WERI-Rb-1 (cell line): ENCODE measurements at regions not wholly inside any gene's neighbourhood (a gene's known extent, or its start where the extent isn't known, plus 50 kb on each side); places are given as distances from the start of the nearest gene placed in this dataset.

Experiments used
- DNase-seq: peaks from one replicate; pipeline ENCODE4 v3.0.0-alpha.2; 2020
- H3K27ac ChIP-seq: fragments of 250-450 bp; sonication (Bioruptor Pico); 2 replicates; pipeline ENCODE4 v1.5.1; 2020; ENCODE audit warnings: mild to moderate bottlenecking, moderate library complexity
- H3K27me3 ChIP-seq: fragments of 250-450 bp; sonication (Bioruptor Pico); 2 replicates; pipeline ENCODE4 v1.5.1; 2021; ENCODE audit warnings: mild to moderate bottlenecking, low read depth, moderate library complexity; ENCODE audit not compliant: insufficient read depth, severe bottlenecking
- H3K36me3 ChIP-seq: fragments of 250-450 bp; sonication (Bioruptor Pico); 2 replicates; pipeline ENCODE4 v1.5.1; 2020; ENCODE audit warnings: mild to moderate bottlenecking, moderate library complexity
- H3K4me3 ChIP-seq: 2 replicates; pipeline ENCODE4 v1.5.1; 2011; ENCODE audit warnings: low read depth, mild to moderate bottlenecking, control low read depth, low read length
- H3K9me3 ChIP-seq: fragments of 250-450 bp; sonication (Bioruptor Pico); 2 replicates; pipeline ENCODE4 v1.5.1; 2021; ENCODE audit warnings: mild to moderate bottlenecking, moderate library complexity; ENCODE audit not compliant: severe bottlenecking
- CTCF ChIP-seq: IDR thresholded peaks from 2 replicates; pipeline ENCODE4 v1.5.1; 2011; ENCODE audit warnings: low read depth, mild to moderate bottlenecking, control low read depth, inconsistent platforms, low read length

GRCh38 chr17:33352526-33352925 is 59.4 kb upstream of the ASIC2 start:
- no peak overlapping the region for H3K27ac ChIP-seq
- no peak for TF ChIP-seq CTCF
- no peaks in the 10 kb centered on the region for H3K9me3 ChIP-seq
- DNase-seq: no peak
- no peaks in the 10 kb centered on the region for H3K27me3 ChIP-seq
- H3K4me3 ChIP-seq: no peak overlapping the region
- no peaks in the 10 kb centered on the region for H3K36me3 ChIP-seq

- H3K4me3 ChIP-seq: no peak overlapping the region
- H3K36me3 ChIP-seq: no peaks in the 10 kb centered on the region
- no peaks in the 10 kb centered on the region for H3K9me3 ChIP-seq
- no peak overlapping the region for H3K27ac ChIP-seq
- TF ChIP-seq CTCF: no peak
- H3K27me3 ChIP-seq: no peaks in the 10 kb centered on the region
- DNase-seq: no peak
Measured at GRCh38 chr17:33356266-33356665, 63.2 kb upstream of the ASIC2 start.

- no peaks in the 10 kb centered on the region for H3K36me3 ChIP-seq
- H3K9me3 ChIP-seq: no peaks in the 10 kb centered on the region
- DNase-seq: no peak
- no peak for TF ChIP-seq CTCF
- H3K27me3 ChIP-seq: no peaks in the 10 kb centered on the region
- H3K4me3 ChIP-seq: no peak overlapping the region
- H3K27ac ChIP-seq: no peak overlapping the region
Measured at GRCh38 chr17:33363475-33363874, 70.4 kb upstream of the ASIC2 start.

- no peak for DNase-seq
- H3K9me3 ChIP-seq: no peaks in the 10 kb centered on the region
- H3K27me3 ChIP-seq: no peaks in the 10 kb centered on the region
- no peak overlapping the region for H3K4me3 ChIP-seq
- H3K27ac ChIP-seq: no peak overlapping the region
- H3K36me3 ChIP-seq: no peaks in the 10 kb centered on the region
- TF ChIP-seq CTCF: no peak
Measured at GRCh38 chr17:33366960-33367359, 73.9 kb upstream of the ASIC2 start.

- Histone ChIP-seq H3K4me3 (no peak overlapping the region), H3K27me3 (no peaks in the 10 kb centered on the region), H3K9me3 (no peaks in the 10 kb centered on the region), H3K36me3 (no peaks in the 10 kb centered on the region), H3K27ac (no peak overlapping the region)
- DNase-seq: no peak
- TF ChIP-seq CTCF: no peak
Measured at GRCh38 chr17:33369149-33369548, 76.1 kb upstream of the ASIC2 start.

GRCh38 chr17:33369876-33370275 is 76.8 kb upstream of the ASIC2 start:
- Histone ChIP-seq H3K36me3 (no peaks in the 10 kb centered on the region), H3K27me3 (no peaks in the 10 kb centered on the region), H3K9me3 (no peaks in the 10 kb centered on the region), H3K4me3 (no peak overlapping the region), H3K27ac (no peak overlapping the region)
- TF ChIP-seq CTCF: no peak
- DNase-seq: no peak
